PFSK-1 (cell line): ENCODE measurements at regions not wholly inside any gene's neighbourhood (a gene's known extent, or its start where the extent isn't known, plus 50 kb on each side); places are given as distances from the start of the nearest gene placed in this dataset.

Experiments
- FOXP2 ChIP-seq: optimal IDR thresholded peaks from 2 replicates; pipeline ENCODE3; 2011; ENCODE audit warnings: borderline replicate concordance, control low read depth, inconsistent platforms; ENCODE audit not compliant: insufficient read depth; ENCODE audit errors: extremely low read length, extremely low read depth
- POLR2AphosphoS5 ChIP-seq: IDR thresholded peaks from 2 replicates; pipeline ENCODE4 v1.6.1; 2012; ENCODE audit warnings: low read depth, mild to moderate bottlenecking, control low read depth, low read length, moderate library complexity
- REST ChIP-seq, 2 experiments: IDR thresholded peaks; 2 replicates each; pipeline versions ENCODE4 v1.6.1 to v1.8.0; 2011 to 2012; ENCODE audit warnings: low read depth in 2 of 2, low read length in 2 of 2, control low read depth in 1 of 2, inconsistent platforms in 1 of 2, mild to moderate bottlenecking in 1 of 2, moderate library complexity in 1 of 2; ENCODE audit not compliant: insufficient read depth in 1 of 2
- SIN3A ChIP-seq: IDR thresholded peaks from 2 replicates; pipeline ENCODE4 v1.6.1; 2012; ENCODE audit warnings: mild to moderate bottlenecking, low read length, moderate library complexity, borderline replicate concordance; ENCODE audit not compliant: insufficient read depth
- TAF1 ChIP-seq: IDR thresholded peaks from 2 replicates; pipeline ENCODE4 v1.6.1; 2012; ENCODE audit warnings: low read length, control low read depth, borderline replicate concordance; ENCODE audit not compliant: insufficient read depth

- no peak for TF ChIP-seq REST (IDR thresholded peaks at IDR 0.05; ENCODE audit: insufficient read depth in 1 of 2, low read depth in 2 of 2, low read length in 2 of 2)
- no peak for TF ChIP-seq FOXP2
- no peak for TF ChIP-seq TAF1
- TF ChIP-seq SIN3A = no peak
- TF ChIP-seq POLR2AphosphoS5 = no peak
Observed at GRCh38 chr22:34972191-34972897, 93.6 kb upstream of the ISX start.

- TF ChIP-seq FOXP2 (no peak), SIN3A (no peak), REST (IDR thresholded peaks at IDR 0.05; ENCODE audit: insufficient read depth in 1 of 2, low read depth in 2 of 2, low read length in 2 of 2) (no peak), TAF1 (no peak), POLR2AphosphoS5 (no peak)
Observed at GRCh38 chr22:34973016-34973415, 92.9 kb upstream of the ISX start.

GRCh38 chr22:34973926-34974325 is 92.0 kb upstream of the ISX start:
- TF ChIP-seq TAF1 (no peak), SIN3A (no peak)

- TF ChIP-seq SIN3A (no peak), REST (IDR thresholded peaks at IDR 0.05; ENCODE audit: insufficient read depth in 1 of 2, low read depth in 2 of 2, low read length in 2 of 2) (no peak), FOXP2 (no peak), POLR2AphosphoS5 (no peak), TAF1 (no peak)
Observed at GRCh38 chr22:34975721-34976120, 90.2 kb upstream of the ISX start.

- TF ChIP-seq REST (IDR thresholded peaks at IDR 0.05; ENCODE audit: insufficient read depth in 1 of 2, low read depth in 2 of 2, low read length in 2 of 2) = no peak
- TF ChIP-seq SIN3A = no peak
- no peak for TF ChIP-seq POLR2AphosphoS5
- TF ChIP-seq FOXP2 = no peak
- no peak for TF ChIP-seq TAF1
Observed at GRCh38 chr22:34976474-34976873, 89.5 kb upstream of the ISX start.
